ACC112 (cell line): ENCODE measurements at regions not wholly inside any gene's neighbourhood (a gene's known extent, or its start where the extent isn't known, plus 50 kb on each side); places are given as distances from the start of the nearest gene placed in this dataset.
"Not testable (repeated sequence)": the region's sequence is repeated elsewhere in the genome, so short reads cannot be mapped to it uniquely, and the experiment has no call there.

ENCODE experiments used
- H2AFZ ChIP-seq: fragments of 200-600 bp; sonication (generic); one replicate; pipeline ENCODE4 v1.6.0; 2017; ENCODE audit warnings: antibody characterized with exemption, low read length; ENCODE audit not compliant: unreplicated experiment
- H3K27ac ChIP-seq: fragments of 200-600 bp; sonication (generic); 2 replicates; pipeline ENCODE4 v1.5.1; 2014; ENCODE audit warnings: low read depth, mild to moderate bottlenecking, antibody characterized with exemption, low read length, moderate library complexity
- H3K27me3 ChIP-seq: fragments of 200-600 bp; sonication (generic); 2 replicates; pipeline ENCODE4 v1.6.1; 2014; ENCODE audit warnings: mild to moderate bottlenecking, antibody characterized with exemption, low read length, moderate library complexity, mixed read lengths; ENCODE audit not compliant: insufficient read depth
- H3K36me3 ChIP-seq: fragments of 200-600 bp; sonication (generic); 2 replicates; pipeline ENCODE4 v1.6.1; 2016; ENCODE audit warnings: mild to moderate bottlenecking, antibody characterized with exemption, low read length, moderate library complexity, mixed read lengths; ENCODE audit not compliant: insufficient read depth
- H3K4me1 ChIP-seq: fragments of 200-600 bp; sonication (generic); one replicate; pipeline ENCODE4 v1.6.1; 2016; ENCODE audit warnings: low read length, mixed read lengths; ENCODE audit not compliant: insufficient read depth, unreplicated experiment, control insufficient read depth
- H3K4me3 ChIP-seq: fragments of 200-600 bp; sonication (generic); 2 replicates; pipeline ENCODE4 v1.5.1; 2014; ENCODE audit warnings: mild to moderate bottlenecking, low read depth, low read length
- H3K79me2 ChIP-seq: fragments of 200-600 bp; sonication (generic); one replicate; pipeline ENCODE4 v1.6.0; 2016; ENCODE audit warnings: low read length; ENCODE audit not compliant: control insufficient read depth, unreplicated experiment, insufficient read depth

- H3K27me3 ChIP-seq: no peaks in the 10 kb centered on the region
- H3K27ac ChIP-seq: no peak overlapping the region
- no peaks in the 10 kb centered on the region for H3K79me2 ChIP-seq
- peaks cover 20% of the 10 kb centered on the region for H3K4me1 ChIP-seq
- H3K36me3 ChIP-seq: no peaks in the 10 kb centered on the region
- H3K4me3 ChIP-seq: no peak overlapping the region
- no peak overlapping the region for H2AFZ ChIP-seq
Observed at GRCh38 chr6:6750594-6751265, 162.2 kb downstream of the LY86 start.

- no peaks in the 10 kb centered on the region for H3K79me2 ChIP-seq
- H3K4me3 ChIP-seq: no peak overlapping the region
- peaks cover 20% of the 10 kb centered on the region for H3K4me1 ChIP-seq
- no peak overlapping the region for H3K27ac ChIP-seq
- no peak overlapping the region for H2AFZ ChIP-seq
- no peaks in the 10 kb centered on the region for H3K36me3 ChIP-seq
- no peaks in the 10 kb centered on the region for H3K27me3 ChIP-seq
Observed at GRCh38 chr6:6751266-6751596, 162.7 kb downstream of the LY86 start.

- Histone ChIP-seq H3K4me3 (no peak overlapping the region), H3K27ac (no peak overlapping the region), H2AFZ (peak overlapping the region; percentile 84), H3K36me3 (no peaks in the 10 kb centered on the region), H3K4me1 (peaks cover 20% of the 10 kb centered on the region), H3K79me2 (no peaks in the 10 kb centered on the region), H3K27me3 (no peaks in the 10 kb centered on the region)
Observed at GRCh38 chr6:6751619-6752023, 163.1 kb downstream of the LY86 start.

GRCh38 chr6:6752129-6752528 lies 163.6 kb downstream of the LY86 start:
- Histone ChIP-seq H3K4me3 (no peak overlapping the region), H3K27me3 (no peaks in the 10 kb centered on the region), H2AFZ (peak overlapping the region; percentile 84), H3K36me3 (no peaks in the 10 kb centered on the region), H3K27ac (no peak overlapping the region), H3K79me2 (no peaks in the 10 kb centered on the region), H3K4me1 (peaks cover 20% of the 10 kb centered on the region)

GRCh38 chr6:6753301-6753700 lies 164.8 kb downstream of the LY86 start:
- H3K79me2 ChIP-seq: no peaks in the 10 kb centered on the region
- peaks cover 20% of the 10 kb centered on the region for H3K4me1 ChIP-seq
- no peak overlapping the region for H3K27ac ChIP-seq
- no peak overlapping the region for H3K4me3 ChIP-seq
- H2AFZ ChIP-seq: no peak overlapping the region
- H3K27me3 ChIP-seq: no peaks in the 10 kb centered on the region
- H3K36me3 ChIP-seq: no peaks in the 10 kb centered on the region

- Histone ChIP-seq H3K4me1 (peaks cover 4% of the 10 kb centered on the region), H3K36me3 (no peaks in the 10 kb centered on the region), H3K4me3 (no peak overlapping the region), H2AFZ (no peak overlapping the region), H3K27me3 (no peaks in the 10 kb centered on the region), H3K27ac (no peak overlapping the region), H3K79me2 (no peaks in the 10 kb centered on the region)
Observed at GRCh38 chr6:6756526-6756925, 168.0 kb downstream of the LY86 start.

- no peaks in the 10 kb centered on the region for H3K79me2 ChIP-seq
- no peaks in the 10 kb centered on the region for H3K4me1 ChIP-seq
- no peak overlapping the region for H3K4me3 ChIP-seq
- no peak overlapping the region for H2AFZ ChIP-seq
- no peaks in the 10 kb centered on the region for H3K27me3 ChIP-seq
- no peak overlapping the region for H3K27ac ChIP-seq
- H3K36me3 ChIP-seq: no peaks in the 10 kb centered on the region
Observed at GRCh38 chr6:6758546-6758914, 170.0 kb downstream of the LY86 start.

- no peaks in the 10 kb centered on the region for H3K79me2 ChIP-seq
- peak overlapping the region; percentile 55 for H2AFZ ChIP-seq
- H3K36me3 ChIP-seq: no peaks in the 10 kb centered on the region
- no peaks in the 10 kb centered on the region for H3K27me3 ChIP-seq
- no peak overlapping the region for H3K27ac ChIP-seq
- 0 out of 2 replicates have a peak overlapping the region, but pooled peaks have one; percentile 23 for H3K4me3 ChIP-seq
- H3K4me1 ChIP-seq: no peaks in the 10 kb centered on the region
Observed at GRCh38 chr6:6758915-6759654, 170.6 kb downstream of the LY86 start.

GRCh38 chr6:6760002-6760401 lies 171.5 kb downstream of the LY86 start:
- no peak overlapping the region for H2AFZ ChIP-seq
- H3K4me1 ChIP-seq: no peaks in the 10 kb centered on the region
- no peaks in the 10 kb centered on the region for H3K36me3 ChIP-seq
- H3K27ac ChIP-seq: no peak overlapping the region
- no peak overlapping the region for H3K4me3 ChIP-seq
- no peaks in the 10 kb centered on the region for H3K79me2 ChIP-seq
- no peaks in the 10 kb centered on the region for H3K27me3 ChIP-seq

GRCh38 chr6:6762566-6762965 lies 174.0 kb downstream of the LY86 start:
- not testable (repeated sequence) for H2AFZ ChIP-seq, H3K36me3 ChIP-seq, H3K79me2 ChIP-seq, H3K27ac ChIP-seq, H3K4me3 ChIP-seq, H3K27me3 ChIP-seq, H3K4me1 ChIP-seq

GRCh38 chr6:6764764-6765434 lies 176.4 kb downstream of the LY86 start:
- Histone ChIP-seq H3K79me2 (no peaks in the 10 kb centered on the region), H3K4me3 (no peak overlapping the region), H3K27me3 (peaks cover 13% of the 10 kb centered on the region; the same call in 1 of the 2 replicates), H3K36me3 (no peaks in the 10 kb centered on the region), H2AFZ (no peak overlapping the region), H3K4me1 (no peaks in the 10 kb centered on the region), H3K27ac (no peak overlapping the region)
